Prostate gland (tissue), 2 donors: ENCODE measurements at regions not wholly inside any gene's neighbourhood (a gene's known extent, or its start where the extent isn't known, plus 50 kb on each side); places are given as distances from the start of the nearest gene placed in this dataset.

Source experiments
- DNase-seq: peaks from one replicate; pipeline ENCODE4 v3.0.0-alpha.2; 2019; ENCODE audit warnings: low spot score
- H3K27ac ChIP-seq, 2 donors: fragments of 200-600 bp; sonication (generic); 2 replicates each; pipeline ENCODE4 v1.5.1; 2017 to 2019
- H3K27me3 ChIP-seq: fragments of 200-600 bp; sonication (generic); replicated peaks from 2 replicates; pipeline ENCODE4 v1.5.1; 2019; ENCODE audit not compliant: insufficient read depth
- H3K36me3 ChIP-seq, 2 donors: fragments of 200-600 bp; sonication (generic); 1 replicate in 1 of 2; 2 replicates in 1 of 2; pipeline versions ENCODE4 v1.5.1 to v1.8.1; 2017 to 2019
- H3K4me1 ChIP-seq: fragments of 200-600 bp; sonication (generic); replicated peaks from 2 replicates; pipeline ENCODE4 v1.5.1; 2019
- H3K4me3 ChIP-seq, 2 donors: fragments of 200-600 bp; sonication (generic); 2 replicates each; pipeline ENCODE4 v1.5.1; 2017 to 2019
- H3K9me3 ChIP-seq: fragments of 200-600 bp; sonication (generic); 2 replicates; pipeline ENCODE4 v1.5.1; 2017
- POLR2A ChIP-seq: fragments of 450-650 bp; IDR thresholded peaks from one replicate; pipeline ENCODE4 v1.6.1; 2016; ENCODE audit warnings: antibody characterized with exemption, mild to moderate bottlenecking
- POLR2AphosphoS5 ChIP-seq: sonication (generic); formaldehyde crosslinking; IDR thresholded peaks from one replicate; pipeline ENCODE4 v1.6.1; 2017; ENCODE audit warnings: antibody characterized with exemption
- WGBS: methylation state at CpG from one replicate; pipeline ENCODE4 v1.1.5; 2018; 5-methylcytosine and 5-hydroxymethylcytosine counted together
- intact Hi-C: fragments of 100-400 bp; cut with DNase I; formaldehyde crosslinking; loops from one replicate; pipeline ENCODE4 v1.14.2; 2022
- TF ChIP-seq, protein P1 (sequence below), 4 experiments: fragments of 200-600 bp in 2 of 4; fragments of 450-650 bp in 2 of 4; sonication (generic) in 2 of 4; IDR thresholded peaks; 1 replicate in 3 of 4; 2 replicates in 1 of 4; pipeline ENCODE4 v1.5.1; 2016 to 2019; ENCODE audit warnings: antibody characterized with exemption in 4 of 4, mild to moderate bottlenecking in 2 of 4, moderate library complexity in 2 of 4

DNA sequence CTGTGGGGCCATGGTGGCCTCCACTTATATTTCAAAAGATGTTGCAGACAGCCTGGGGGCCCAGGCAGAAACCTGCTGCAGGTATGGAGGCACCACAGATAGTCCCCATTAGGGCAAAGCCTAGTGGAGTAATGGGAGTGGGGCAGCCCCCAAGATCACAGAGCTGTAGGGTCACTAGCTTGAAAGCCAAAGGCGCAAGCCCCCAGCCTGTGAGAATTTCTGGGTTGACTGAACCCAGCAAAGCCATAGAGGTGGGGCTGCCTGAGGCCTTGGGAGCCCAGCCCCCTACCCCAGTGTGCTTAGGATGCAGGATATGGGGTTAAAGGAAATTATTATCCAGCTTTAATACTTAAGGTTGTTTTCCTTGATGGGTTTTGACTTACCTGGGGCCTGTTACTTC, 165.3 kb upstream of the FBN2 start:
- Histone ChIP-seq H3K27me3 (no peaks in the 10 kb centered on the region), H3K36me3 (no peaks in the 10 kb centered on the region), H3K9me3 (no peaks in the 10 kb centered on the region), H3K27ac (no peak overlapping the region), H3K4me3 (no peak overlapping the region), H3K4me1 (no peaks in the 10 kb centered on the region)
- no peak for DNase-seq
- TF ChIP-seq, protein P1, sequence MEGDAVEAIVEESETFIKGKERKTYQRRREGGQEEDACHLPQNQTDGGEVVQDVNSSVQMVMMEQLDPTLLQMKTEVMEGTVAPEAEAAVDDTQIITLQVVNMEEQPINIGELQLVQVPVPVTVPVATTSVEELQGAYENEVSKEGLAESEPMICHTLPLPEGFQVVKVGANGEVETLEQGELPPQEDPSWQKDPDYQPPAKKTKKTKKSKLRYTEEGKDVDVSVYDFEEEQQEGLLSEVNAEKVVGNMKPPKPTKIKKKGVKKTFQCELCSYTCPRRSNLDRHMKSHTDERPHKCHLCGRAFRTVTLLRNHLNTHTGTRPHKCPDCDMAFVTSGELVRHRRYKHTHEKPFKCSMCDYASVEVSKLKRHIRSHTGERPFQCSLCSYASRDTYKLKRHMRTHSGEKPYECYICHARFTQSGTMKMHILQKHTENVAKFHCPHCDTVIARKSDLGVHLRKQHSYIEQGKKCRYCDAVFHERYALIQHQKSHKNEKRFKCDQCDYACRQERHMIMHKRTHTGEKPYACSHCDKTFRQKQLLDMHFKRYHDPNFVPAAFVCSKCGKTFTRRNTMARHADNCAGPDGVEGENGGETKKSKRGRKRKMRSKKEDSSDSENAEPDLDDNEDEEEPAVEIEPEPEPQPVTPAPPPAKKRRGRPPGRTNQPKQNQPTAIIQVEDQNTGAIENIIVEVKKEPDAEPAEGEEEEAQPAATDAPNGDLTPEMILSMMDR (IDR thresholded peaks at IDR 0.05): no peak
- no peak for TF ChIP-seq POLR2A
- no peak for TF ChIP-seq POLR2AphosphoS5
- intact Hi-C loops: no loop called here
- 100% methylated on average over 1 of the region's 1 CpG for WGBS

GRCh38 chr5:128706269-128706668, 168.2 kb upstream of the FBN2 start:
- intact Hi-C loops: no loop called here

DNA sequence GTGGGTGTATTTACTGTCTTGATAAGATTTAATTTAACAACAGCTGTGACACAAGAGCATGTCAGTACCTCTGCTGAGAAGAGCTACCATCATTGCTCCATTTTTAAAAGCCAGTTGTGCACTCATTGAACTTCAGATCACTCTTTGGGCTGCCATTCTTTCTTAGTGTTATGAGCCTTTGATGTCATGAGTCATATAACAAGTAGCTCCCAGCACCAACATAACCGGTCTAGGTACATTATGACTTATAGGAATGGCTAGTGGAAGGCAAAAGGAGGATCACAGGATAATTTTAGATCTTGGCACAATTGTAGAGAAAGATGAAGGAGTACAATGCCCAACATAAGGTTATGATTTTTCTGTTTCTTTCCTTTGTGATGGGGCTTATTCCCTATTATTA, 170.8 kb upstream of the FBN2 start:
- 56% methylated on average over 1 of the region's 1 CpG for WGBS
- no peaks in the 10 kb centered on the region for H3K4me1 ChIP-seq
- H3K9me3 ChIP-seq: no peaks in the 10 kb centered on the region
- no peaks in the 10 kb centered on the region for H3K36me3 ChIP-seq
- no peak for DNase-seq
- intact Hi-C loops: no loop called here
- H3K27me3 ChIP-seq: no peaks in the 10 kb centered on the region
- no peak overlapping the region for H3K27ac ChIP-seq
- TF ChIP-seq POLR2A (no peak), POLR2AphosphoS5 (no peak)
- TF ChIP-seq, protein P1 (IDR thresholded peaks at IDR 0.05): no peak
- H3K4me3 ChIP-seq: no peak overlapping the region

More at GRCh38 chr5:128706269-128706668, 168.2 kb upstream of the FBN2 start:
- 84% methylated on average over 1 of the region's 1 CpG for WGBS
- no peak for DNase-seq
- no peaks in the 10 kb centered on the region for H3K4me1 ChIP-seq
- H3K27me3 ChIP-seq: no peaks in the 10 kb centered on the region
- no peaks in the 10 kb centered on the region for H3K36me3 ChIP-seq
- H3K27ac ChIP-seq: no peak overlapping the region
- TF ChIP-seq POLR2A (no peak), POLR2AphosphoS5 (no peak)
- TF ChIP-seq, protein P1 (IDR thresholded peaks at IDR 0.05): no peak
- no peak overlapping the region for H3K4me3 ChIP-seq
- no peaks in the 10 kb centered on the region for H3K9me3 ChIP-seq

GRCh38 chr5:128711216-128711615, 173.2 kb upstream of the FBN2 start:
- Histone ChIP-seq H3K36me3 (no peaks in the 10 kb centered on the region), H3K27me3 (no peaks in the 10 kb centered on the region), H3K4me3 (no peak overlapping the region), H3K27ac (no peak overlapping the region), H3K9me3 (no peaks in the 10 kb centered on the region), H3K4me1 (no peaks in the 10 kb centered on the region)
- no peak for TF ChIP-seq POLR2AphosphoS5
- TF ChIP-seq, protein P1 (IDR thresholded peaks at IDR 0.05): no peak
- no peak for TF ChIP-seq POLR2A
- intact Hi-C loops: no loop called here
- no peak for DNase-seq
- WGBS: 91% methylated on average over 2 of the region's 2 CpGs

GRCh38 chr5:128714551-128714950, 176.5 kb upstream of the FBN2 start:
- intact Hi-C loops: no loop called here
- no peaks in the 10 kb centered on the region for H3K9me3 ChIP-seq

More at GRCh38 chr5:128714551-128714950, 176.5 kb upstream of the FBN2 start:
- Histone ChIP-seq H3K27ac (no peak overlapping the region), H3K4me1 (no peaks in the 10 kb centered on the region), H3K27me3 (no peaks in the 10 kb centered on the region), H3K4me3 (no peak overlapping the region), H3K36me3 (no peaks in the 10 kb centered on the region)
- no peak for DNase-seq
- WGBS: 90% methylated on average over 1 of the region's 1 CpG
- TF ChIP-seq POLR2A (no peak), POLR2AphosphoS5 (no peak)
- TF ChIP-seq, protein P1 (IDR thresholded peaks at IDR 0.05): no peak
